ENCODE measurements at regions not wholly inside any gene's neighbourhood (a gene's known extent, or its start where the extent isn't known, plus 50 kb on each side); places are given as distances from the start of the nearest gene placed in this dataset.

GRCh38 chr2:155653176-155653575 lies 679.3 kb downstream of the NR4A2 start:
- Histone ChIP-seq H3K36me3 (no peaks in the 10 kb centered on the region), H3K4me3 (no peak overlapping the region), H3K27me3 (no peaks in the 10 kb centered on the region), H3K27ac (no peak overlapping the region), H3K4me1 (no peaks in the 10 kb centered on the region), H3K9me3 (no peaks in the 10 kb centered on the region)
- intact Hi-C loops (cut with DNase I; ENCODE audit: low total_unique reads) = no loop called here
- DNase-seq = no peak
- no peak for TF ChIP-seq CTCF (IDR thresholded peaks at IDR 0.05)

GRCh38 chr2:155651851-155652250 lies 680.7 kb downstream of the NR4A2 start:
- intact Hi-C loops (cut with DNase I; ENCODE audit: low total_unique reads) = no loop called here
- H3K36me3 ChIP-seq = no peaks in the 10 kb centered on the region
- DNase-seq = no peak
- no peaks in the 10 kb centered on the region for H3K27me3 ChIP-seq
- TF ChIP-seq CTCF (IDR thresholded peaks at IDR 0.05) = no peak
- no peaks in the 10 kb centered on the region for H3K9me3 ChIP-seq
- no peaks in the 10 kb centered on the region for H3K4me1 ChIP-seq
- no peak overlapping the region for H3K4me3 ChIP-seq
- H3K27ac ChIP-seq = no peak overlapping the region

- intact Hi-C loops (cut with DNase I; ENCODE audit: low total_unique reads) = no loop called here
- Histone ChIP-seq H3K4me1 (no peaks in the 10 kb centered on the region), H3K27me3 (no peaks in the 10 kb centered on the region), H3K4me3 (no peak overlapping the region), H3K9me3 (no peaks in the 10 kb centered on the region), H3K36me3 (no peaks in the 10 kb centered on the region), H3K27ac (no peak overlapping the region)
- DNase-seq = no peak
- no peak for TF ChIP-seq CTCF (IDR thresholded peaks at IDR 0.05)
Measured at GRCh38 chr2:155645791-155646190, 686.7 kb downstream of the NR4A2 start.

GRCh38 chr2:155643056-155643775 lies 689.3 kb downstream of the NR4A2 start:
- Histone ChIP-seq H3K9me3 (no peaks in the 10 kb centered on the region), H3K4me3 (no peak overlapping the region), H3K27ac (no peak overlapping the region), H3K27me3 (no peaks in the 10 kb centered on the region), H3K36me3 (no peaks in the 10 kb centered on the region), H3K4me1 (no peaks in the 10 kb centered on the region)
- DNase-seq = no peak
- intact Hi-C loops (cut with DNase I; ENCODE audit: low total_unique reads) = no loop called here
- no peak for TF ChIP-seq CTCF (IDR thresholded peaks at IDR 0.05)

- DNase-seq = no peak
- H3K27ac ChIP-seq = no peak overlapping the region
- no peaks in the 10 kb centered on the region for H3K27me3 ChIP-seq
- no peaks in the 10 kb centered on the region for H3K36me3 ChIP-seq
- no peak for TF ChIP-seq CTCF (IDR thresholded peaks at IDR 0.05)
- H3K9me3 ChIP-seq = no peaks in the 10 kb centered on the region
- H3K4me1 ChIP-seq = no peaks in the 10 kb centered on the region
- H3K4me3 ChIP-seq = no peak overlapping the region
- intact Hi-C loops (cut with DNase I; ENCODE audit: low total_unique reads) = no loop called here
Measured at GRCh38 chr2:155633887-155634570, 698.5 kb downstream of the NR4A2 start.
